DOHH2 (cell line): ENCODE measurements at regions not wholly inside any gene's neighbourhood (a gene's known extent, or its start where the extent isn't known, plus 50 kb on each side); places are given as distances from the start of the nearest gene placed in this dataset.

Experiments used
- H3F3A ChIP-seq: fragments of 200-600 bp; sonication (generic), shearing (Covaris generic); 2 replicates; pipeline ENCODE4 v1.6.0; 2016; ENCODE audit warnings: antibody characterized with exemption, mild to moderate bottlenecking; ENCODE audit not compliant: control insufficient read depth, insufficient read depth
- H3K27ac ChIP-seq: fragments of 200-600 bp; sonication (generic); 2 replicates; pipeline ENCODE4 v1.5.1; 2014; ENCODE audit warnings: low read depth, mild to moderate bottlenecking, low read length, moderate library complexity
- H3K27me3 ChIP-seq: fragments of 200-600 bp; sonication (generic); 2 replicates; pipeline ENCODE4 v1.6.1; 2014; ENCODE audit warnings: mild to moderate bottlenecking, low read length, mixed read lengths; ENCODE audit not compliant: control insufficient read depth
- H3K36me3 ChIP-seq: fragments of 200-600 bp; sonication (generic); 2 replicates; pipeline ENCODE4 v1.6.1; 2014; ENCODE audit warnings: mild to moderate bottlenecking, low read length, moderate library complexity, mixed read lengths; ENCODE audit not compliant: control insufficient read depth
- H3K4me1 ChIP-seq: fragments of 200-600 bp; sonication (generic); 2 replicates; pipeline ENCODE4 v1.6.1; 2014; ENCODE audit warnings: mild to moderate bottlenecking, low read length, mixed read lengths; ENCODE audit not compliant: control insufficient read depth
- H3K4me2 ChIP-seq: fragments of 200-600 bp; sonication (generic); 2 replicates; pipeline ENCODE4 v1.6.0; 2014; ENCODE audit warnings: mild to moderate bottlenecking, low read length, moderate library complexity
- H3K4me3 ChIP-seq: fragments of 200-600 bp; sonication (generic); 2 replicates; pipeline ENCODE4 v1.5.1; 2014; ENCODE audit warnings: mild to moderate bottlenecking, low read length, mixed read lengths
- H3K79me2 ChIP-seq: fragments of 200-600 bp; sonication (generic); 2 replicates; pipeline ENCODE4 v1.6.1; 2014; ENCODE audit warnings: mild to moderate bottlenecking, low read length, mixed read lengths; ENCODE audit not compliant: control insufficient read depth
- H3K9me2 ChIP-seq: fragments of 200-600 bp; sonication (generic); replicated peaks from 2 replicates; pipeline ENCODE4 v1.6.1; 2014; ENCODE audit warnings: mild to moderate bottlenecking, low read length, mixed read lengths; ENCODE audit not compliant: control insufficient read depth
- H3K9me3 ChIP-seq: fragments of 200-600 bp; sonication (generic); 2 replicates; pipeline ENCODE4 v1.6.1; 2014; ENCODE audit warnings: antibody characterized with exemption, low read length, mixed read lengths; ENCODE audit not compliant: control insufficient read depth, insufficient read depth
- H4K20me1 ChIP-seq: fragments of 200-600 bp; sonication (generic); 2 replicates; pipeline ENCODE4 v1.6.0; 2014; ENCODE audit warnings: low read depth, mild to moderate bottlenecking, antibody characterized with exemption, low read length, moderate library complexity; ENCODE audit not compliant: control insufficient read depth, insufficient read depth
- EZH2phosphoT487 ChIP-seq: fragments of 200-600 bp; sonication (generic); IDR thresholded peaks from 2 replicates; pipeline ENCODE4 v1.6.1; 2017; ENCODE audit warnings: borderline replicate concordance, mild to moderate bottlenecking, antibody characterized with exemption, low read length, moderate library complexity, mixed read lengths
- TF ChIP-seq, protein P1 (sequence below): fragments of 200-600 bp; sonication (generic); IDR thresholded peaks from one replicate; pipeline ENCODE4 v1.5.1; 2014; ENCODE audit warnings: antibody characterized with exemption, mild to moderate bottlenecking, low read depth, low read length; ENCODE audit not compliant: poor library complexity, severe bottlenecking

GRCh38 chr5:126198531-126198930 lies 224.7 kb upstream of the GRAMD2B start:
- Histone ChIP-seq H3K9me2 (no peaks in the 10 kb centered on the region), H3K27ac (no peak overlapping the region), H3K9me3 (no peaks in the 10 kb centered on the region), H4K20me1 (no peaks in the 10 kb centered on the region), H3F3A (no peaks in the 10 kb centered on the region), H3K4me1 (no peaks in the 10 kb centered on the region), H3K27me3 (no peaks in the 10 kb centered on the region), H3K79me2 (no peaks in the 10 kb centered on the region), H3K4me3 (no peak overlapping the region), H3K36me3 (no peaks in the 10 kb centered on the region), H3K4me2 (no peak overlapping the region)
- no peak for TF ChIP-seq EZH2phosphoT487

GRCh38 chr5:126199467-126199866 lies 223.7 kb upstream of the GRAMD2B start:
- H3K27me3 ChIP-seq: no peaks in the 10 kb centered on the region
- no peaks in the 10 kb centered on the region for H3K36me3 ChIP-seq
- no peaks in the 10 kb centered on the region for H3K9me3 ChIP-seq
- no peak overlapping the region for H3K4me3 ChIP-seq
- H3K9me2 ChIP-seq: no peaks in the 10 kb centered on the region
- no peaks in the 10 kb centered on the region for H3K79me2 ChIP-seq
- TF ChIP-seq, protein P1, sequence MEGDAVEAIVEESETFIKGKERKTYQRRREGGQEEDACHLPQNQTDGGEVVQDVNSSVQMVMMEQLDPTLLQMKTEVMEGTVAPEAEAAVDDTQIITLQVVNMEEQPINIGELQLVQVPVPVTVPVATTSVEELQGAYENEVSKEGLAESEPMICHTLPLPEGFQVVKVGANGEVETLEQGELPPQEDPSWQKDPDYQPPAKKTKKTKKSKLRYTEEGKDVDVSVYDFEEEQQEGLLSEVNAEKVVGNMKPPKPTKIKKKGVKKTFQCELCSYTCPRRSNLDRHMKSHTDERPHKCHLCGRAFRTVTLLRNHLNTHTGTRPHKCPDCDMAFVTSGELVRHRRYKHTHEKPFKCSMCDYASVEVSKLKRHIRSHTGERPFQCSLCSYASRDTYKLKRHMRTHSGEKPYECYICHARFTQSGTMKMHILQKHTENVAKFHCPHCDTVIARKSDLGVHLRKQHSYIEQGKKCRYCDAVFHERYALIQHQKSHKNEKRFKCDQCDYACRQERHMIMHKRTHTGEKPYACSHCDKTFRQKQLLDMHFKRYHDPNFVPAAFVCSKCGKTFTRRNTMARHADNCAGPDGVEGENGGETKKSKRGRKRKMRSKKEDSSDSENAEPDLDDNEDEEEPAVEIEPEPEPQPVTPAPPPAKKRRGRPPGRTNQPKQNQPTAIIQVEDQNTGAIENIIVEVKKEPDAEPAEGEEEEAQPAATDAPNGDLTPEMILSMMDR: no peak
- TF ChIP-seq EZH2phosphoT487: no peak
- H3K4me1 ChIP-seq: no peaks in the 10 kb centered on the region
- H4K20me1 ChIP-seq: no peaks in the 10 kb centered on the region
- no peaks in the 10 kb centered on the region for H3F3A ChIP-seq
- no peak overlapping the region for H3K4me2 ChIP-seq
- H3K27ac ChIP-seq: no peak overlapping the region

- no peaks in the 10 kb centered on the region for H3K4me1 ChIP-seq
- H3K9me2 ChIP-seq: no peaks in the 10 kb centered on the region
- no peaks in the 10 kb centered on the region for H4K20me1 ChIP-seq
- TF ChIP-seq EZH2phosphoT487: no peak
- TF ChIP-seq, protein P1: no peak
- no peaks in the 10 kb centered on the region for H3F3A ChIP-seq
- H3K27me3 ChIP-seq: no peaks in the 10 kb centered on the region
- no peaks in the 10 kb centered on the region for H3K79me2 ChIP-seq
- H3K9me3 ChIP-seq: no peaks in the 10 kb centered on the region
- H3K27ac ChIP-seq: no peak overlapping the region
- H3K4me3 ChIP-seq: no peak overlapping the region
- H3K36me3 ChIP-seq: no peaks in the 10 kb centered on the region
- H3K4me2 ChIP-seq: no peak overlapping the region
These were observed 214.5 kb upstream of the GRAMD2B start for GRCh38 chr5:126208691-126209090.

- Histone ChIP-seq H3K36me3 (no peaks in the 10 kb centered on the region), H4K20me1 (no peaks in the 10 kb centered on the region), H3K4me2 (no peak overlapping the region), H3K9me2 (no peaks in the 10 kb centered on the region), H3K27ac (no peak overlapping the region), H3K9me3 (no peaks in the 10 kb centered on the region), H3K4me3 (no peak overlapping the region), H3K27me3 (no peaks in the 10 kb centered on the region), H3K79me2 (no peaks in the 10 kb centered on the region), H3F3A (no peaks in the 10 kb centered on the region), H3K4me1 (no peaks in the 10 kb centered on the region)
- TF ChIP-seq, protein P1: no peak
- TF ChIP-seq EZH2phosphoT487: no peak
These were observed 212.3 kb upstream of the GRAMD2B start for GRCh38 chr5:126210955-126211354.
